ENCODE measurements at regions not wholly inside any gene's neighbourhood (a gene's known extent, or its start where the extent isn't known, plus 50 kb on each side); places are given as distances from the start of the nearest gene placed in this dataset.

- DNase-seq (ENCODE audit: low read depth), result peak; percentile 15
- TF ChIP-seq CTCF (IDR thresholded peaks at IDR 0.05; ENCODE audit: low read length, missing control alignments), result no peak
- no peak overlapping the region for H3K4me3 ChIP-seq (replicated peaks; ENCODE audit: low read depth, low read length)
Observed at GRCh38 chr12:84661786-84662185, 250.8 kb downstream of the SLC6A15 start.

- no peak for DNase-seq (ENCODE audit: low read depth)
- TF ChIP-seq CTCF (IDR thresholded peaks at IDR 0.05; ENCODE audit: low read length, missing control alignments), result no peak
- H3K4me3 ChIP-seq (replicated peaks; ENCODE audit: low read depth, low read length), result no peak overlapping the region
Observed at GRCh38 chr12:84660139-84660538, 252.5 kb downstream of the SLC6A15 start.

- H3K4me3 ChIP-seq (replicated peaks; ENCODE audit: low read depth, low read length), result no peak overlapping the region
- DNase-seq (ENCODE audit: low read depth), result no peak
- no peak for TF ChIP-seq CTCF (IDR thresholded peaks at IDR 0.05; ENCODE audit: low read length, missing control alignments)
Observed at GRCh38 chr12:84658877-84659276, 253.7 kb downstream of the SLC6A15 start.

- no peak overlapping the region for H3K4me3 ChIP-seq (replicated peaks; ENCODE audit: low read depth, low read length)
- no peak for DNase-seq (ENCODE audit: low read depth)
- no peak for TF ChIP-seq CTCF (IDR thresholded peaks at IDR 0.05; ENCODE audit: low read length, missing control alignments)
Observed at GRCh38 chr12:84656705-84657104, 255.9 kb downstream of the SLC6A15 start.

GRCh38 chr12:84653482-84653881 is 259.1 kb downstream of the SLC6A15 start:
- DNase-seq (ENCODE audit: low read depth), result no peak
- no peak overlapping the region for H3K4me3 ChIP-seq (replicated peaks; ENCODE audit: low read depth, low read length)
- TF ChIP-seq CTCF (IDR thresholded peaks at IDR 0.05; ENCODE audit: low read length, missing control alignments), result no peak

GRCh38 chr12:84648425-84648824 is 264.2 kb downstream of the SLC6A15 start:
- no peak overlapping the region for H3K4me3 ChIP-seq (replicated peaks; ENCODE audit: low read depth, low read length)
- no peak for DNase-seq (ENCODE audit: low read depth)
- no peak for TF ChIP-seq CTCF (IDR thresholded peaks at IDR 0.05; ENCODE audit: low read length, missing control alignments)

GRCh38 chr12:84644908-84645307 is 267.7 kb downstream of the SLC6A15 start:
- no peak for TF ChIP-seq CTCF (IDR thresholded peaks at IDR 0.05; ENCODE audit: low read length, missing control alignments)
- no peak for DNase-seq (ENCODE audit: low read depth)
- no peak overlapping the region for H3K4me3 ChIP-seq (replicated peaks; ENCODE audit: low read depth, low read length)
